Colon (tissue), 2 donors: ENCODE measurements at regions not wholly inside any gene's neighbourhood (a gene's known extent, or its start where the extent isn't known, plus 50 kb on each side); places are given as distances from the start of the nearest gene placed in this dataset.

Experiments
- FAIRE-seq: peaks from 2 replicates; lab custom pipeline; 2012; peaks lifted over from hg19 to GRCh38; lab: Jason Lieb, UNC
- donor health status: control.
- donor health status: control.

- FAIRE-seq = no peak
Measured at GRCh38 chr4:36494016-36494415, 212.6 kb downstream of the DTHD1 start.

GRCh38 chr4:36494747-36495146 lies 213.3 kb downstream of the DTHD1 start:
- no peak for FAIRE-seq

- FAIRE-seq = no peak
Measured at GRCh38 chr4:36502350-36502749, 220.9 kb downstream of the DTHD1 start.

- FAIRE-seq = no peak
Measured at GRCh38 chr4:36508394-36508793, 227.0 kb downstream of the DTHD1 start.

- FAIRE-seq = no peak
Measured at GRCh38 chr4:36509845-36510244, 228.4 kb downstream of the DTHD1 start.

GRCh38 chr4:36511785-36512184 lies 230.4 kb downstream of the DTHD1 start:
- FAIRE-seq = no peak

GRCh38 chr4:36516522-36517095 lies 235.2 kb downstream of the DTHD1 start:
- no peak for FAIRE-seq

GRCh38 chr4:36523182-36523581 lies 241.8 kb downstream of the DTHD1 start:
- FAIRE-seq = no peak

- no peak for FAIRE-seq
Measured at GRCh38 chr4:36532670-36533379, 251.4 kb downstream of the DTHD1 start.

- FAIRE-seq = no peak
Measured at GRCh38 chr4:36533944-36534343, 252.5 kb downstream of the DTHD1 start.

- FAIRE-seq = no peak
Measured at GRCh38 chr4:36547383-36547782, 266.0 kb downstream of the DTHD1 start.

- FAIRE-seq = no peak
Measured at GRCh38 chr4:36549252-36549651, 267.8 kb downstream of the DTHD1 start.

- FAIRE-seq = no peak
Measured at GRCh38 chr4:36549992-36550391, 268.6 kb downstream of the DTHD1 start.

- no peak for FAIRE-seq
Measured at GRCh38 chr4:36551697-36552214, 270.3 kb downstream of the DTHD1 start.

GRCh38 chr4:36553029-36553428 lies 271.6 kb downstream of the DTHD1 start:
- no peak for FAIRE-seq

- no peak for FAIRE-seq
Measured at GRCh38 chr4:36553453-36553852, 272.0 kb downstream of the DTHD1 start.

GRCh38 chr4:36556984-36557383 lies 275.6 kb downstream of the DTHD1 start:
- FAIRE-seq = no peak

- FAIRE-seq = no peak
Measured at GRCh38 chr4:36568575-36568974, 287.2 kb downstream of the DTHD1 start.

GRCh38 chr4:36573441-36573840 lies 292.0 kb downstream of the DTHD1 start:
- FAIRE-seq = no peak

GRCh38 chr4:36574816-36575215 lies 293.4 kb downstream of the DTHD1 start:
- no peak for FAIRE-seq

GRCh38 chr4:36582198-36582597 lies 300.8 kb downstream of the DTHD1 start:
- no peak for FAIRE-seq

GRCh38 chr4:36587909-36588472 lies 306.6 kb downstream of the DTHD1 start:
- no peak for FAIRE-seq

- FAIRE-seq = no peak
Measured at GRCh38 chr4:36590343-36590742, 308.9 kb downstream of the DTHD1 start.
